GM18507 (cell line): ENCODE measurements at regions not wholly inside any gene's neighbourhood (a gene's known extent, or its start where the extent isn't known, plus 50 kb on each side); places are given as distances from the start of the nearest gene placed in this dataset.
"Not testable (repeated sequence)": the region's sequence is repeated elsewhere in the genome, so short reads cannot be mapped to it uniquely, and the experiment has no call there.

Source experiments
- DNase-seq: peaks from one replicate; pipeline ENCODE4 v3.0.0; 2011; ENCODE audit warnings: low read depth; ENCODE audit not compliant: insufficient read length; ENCODE audit errors: extremely low spot score
- FAIRE-seq: peaks from 2 replicates; lab custom pipeline; 2011; peaks lifted over from hg19 to GRCh38; lab: Jason Lieb, UNC

DNA sequence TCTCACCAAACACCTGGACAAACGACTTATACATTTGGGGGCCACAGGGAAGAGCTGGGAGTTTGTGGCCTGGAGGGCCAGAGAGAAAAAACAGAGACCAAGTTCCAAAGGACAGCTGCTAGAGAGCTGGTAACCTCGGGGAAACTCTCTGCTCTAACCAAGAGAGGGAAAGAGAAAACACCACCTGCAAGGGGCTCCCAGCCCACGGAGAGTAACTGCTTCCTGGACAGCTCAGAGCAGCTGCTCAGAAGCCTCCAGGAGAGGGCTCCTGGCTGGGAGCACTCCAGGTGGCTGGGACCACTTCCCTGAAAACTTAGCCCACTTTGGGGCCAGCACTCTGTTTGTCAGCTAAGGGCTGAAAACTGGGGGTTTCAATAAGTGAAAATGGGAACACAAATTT lies 154.8 kb upstream of the GRIK3 start:
- no peak for DNase-seq

DNA sequence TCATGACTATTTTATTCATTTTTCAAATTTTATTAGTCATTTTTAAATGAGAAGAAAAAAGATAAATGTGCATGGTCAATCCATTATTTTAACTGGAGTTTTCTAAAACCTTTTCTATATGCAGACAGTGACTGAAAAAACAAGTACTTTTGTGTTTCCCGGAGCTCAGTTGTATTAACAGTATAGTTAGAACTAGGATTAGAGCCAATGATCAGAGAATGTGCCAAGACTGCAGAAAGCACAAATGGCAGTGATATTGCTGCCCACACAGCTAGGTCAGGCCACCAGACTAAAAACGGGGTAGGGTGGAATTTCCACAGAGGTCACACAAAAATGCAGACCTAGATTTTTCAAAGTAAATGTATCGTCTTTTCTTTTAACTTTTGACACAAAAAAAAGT lies 163.1 kb upstream of the GRIK3 start:
- FAIRE-seq (no peak), DNase-seq (no peak)

More for the DNA sequence above, 154.8 kb upstream of the GRIK3 start:
- no peak for FAIRE-seq

DNA sequence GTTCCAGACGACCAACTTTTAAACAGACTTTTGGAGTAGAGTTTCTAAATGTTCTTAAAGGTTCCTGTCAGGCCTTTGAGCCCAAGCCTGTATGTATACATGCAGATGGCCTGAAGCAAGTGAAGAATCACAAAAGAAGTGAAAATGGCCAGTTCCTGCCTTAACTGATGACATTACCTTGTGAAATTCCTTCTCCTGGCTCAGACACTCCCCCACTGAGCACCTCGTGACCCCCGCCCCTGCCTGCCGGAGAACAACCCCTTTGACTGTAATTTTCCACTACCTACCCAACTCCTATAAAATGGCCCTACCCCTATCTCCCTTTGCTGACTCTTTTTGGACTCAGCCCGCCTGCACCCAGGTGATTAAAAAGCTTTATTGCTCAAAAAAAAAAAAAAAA lies 180.0 kb upstream of the GRIK3 start:
- FAIRE-seq, DNase-seq: not testable (repeated sequence)

DNA sequence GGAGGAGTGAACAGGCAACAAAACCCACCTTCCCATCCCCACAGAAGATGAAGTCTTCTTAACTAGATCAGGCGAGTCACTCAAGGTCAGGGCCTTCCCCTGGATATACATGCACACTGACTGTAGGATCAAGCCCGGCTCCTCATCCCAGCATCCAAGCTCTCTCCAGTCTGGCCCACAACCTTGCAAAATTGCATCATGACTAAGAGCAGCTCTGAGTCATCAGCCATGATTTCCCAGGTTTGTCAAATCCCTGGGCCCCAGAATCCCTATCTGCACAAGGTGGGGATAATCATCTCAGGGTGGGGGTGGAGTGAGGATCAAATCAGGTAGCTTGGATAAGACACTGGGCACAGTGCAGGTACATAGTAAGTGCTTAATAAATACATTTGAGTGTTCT lies 199.3 kb upstream of the GRIK3 start:
- DNase-seq (no peak), FAIRE-seq (no peak)

DNA sequence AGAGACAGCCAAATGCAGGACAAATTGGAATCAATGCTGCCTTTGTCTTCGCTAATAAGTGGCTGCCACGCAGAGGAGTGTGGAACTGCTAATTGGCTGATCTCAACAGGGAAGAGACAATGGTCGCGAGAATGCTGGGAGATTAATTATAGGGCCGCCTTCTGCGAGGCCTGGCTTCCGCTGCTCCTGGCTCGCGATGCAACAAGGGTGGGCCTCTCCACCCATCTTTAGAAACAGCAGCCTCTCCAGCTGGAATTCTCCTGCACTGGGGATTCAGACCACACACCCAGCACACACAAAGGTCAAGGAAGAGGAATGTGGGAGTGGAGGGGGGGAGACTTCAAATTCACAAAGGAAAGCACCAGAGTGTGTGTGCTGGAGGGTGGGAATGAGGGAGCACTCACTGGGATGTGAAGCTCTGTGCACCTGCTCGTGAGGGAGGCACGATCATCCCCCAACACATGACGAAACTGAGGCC lies 200.7 kb upstream of the GRIK3 start:
- FAIRE-seq (no peak), DNase-seq (no peak)

DNA sequence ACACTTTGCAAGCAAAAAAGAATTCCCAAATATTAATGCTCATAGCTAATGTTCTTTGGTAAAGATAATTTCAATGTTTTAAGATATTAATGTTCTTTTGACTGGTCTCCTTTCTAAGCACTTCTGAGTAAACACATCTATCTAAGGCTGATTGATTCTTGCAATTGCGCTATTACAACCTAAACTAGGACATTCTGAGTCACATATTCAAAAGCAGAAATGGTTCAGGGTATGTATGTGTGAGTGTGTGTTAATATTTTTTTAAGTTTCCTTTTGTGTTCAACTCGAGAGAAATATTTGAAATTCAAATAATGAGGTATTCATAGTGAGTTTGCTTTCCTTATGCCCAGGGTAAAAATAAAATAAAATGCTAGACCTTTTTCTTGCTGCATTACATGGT lies 203.6 kb upstream of the GRIK3 start:
- no peak for DNase-seq
- FAIRE-seq = no peak

DNA sequence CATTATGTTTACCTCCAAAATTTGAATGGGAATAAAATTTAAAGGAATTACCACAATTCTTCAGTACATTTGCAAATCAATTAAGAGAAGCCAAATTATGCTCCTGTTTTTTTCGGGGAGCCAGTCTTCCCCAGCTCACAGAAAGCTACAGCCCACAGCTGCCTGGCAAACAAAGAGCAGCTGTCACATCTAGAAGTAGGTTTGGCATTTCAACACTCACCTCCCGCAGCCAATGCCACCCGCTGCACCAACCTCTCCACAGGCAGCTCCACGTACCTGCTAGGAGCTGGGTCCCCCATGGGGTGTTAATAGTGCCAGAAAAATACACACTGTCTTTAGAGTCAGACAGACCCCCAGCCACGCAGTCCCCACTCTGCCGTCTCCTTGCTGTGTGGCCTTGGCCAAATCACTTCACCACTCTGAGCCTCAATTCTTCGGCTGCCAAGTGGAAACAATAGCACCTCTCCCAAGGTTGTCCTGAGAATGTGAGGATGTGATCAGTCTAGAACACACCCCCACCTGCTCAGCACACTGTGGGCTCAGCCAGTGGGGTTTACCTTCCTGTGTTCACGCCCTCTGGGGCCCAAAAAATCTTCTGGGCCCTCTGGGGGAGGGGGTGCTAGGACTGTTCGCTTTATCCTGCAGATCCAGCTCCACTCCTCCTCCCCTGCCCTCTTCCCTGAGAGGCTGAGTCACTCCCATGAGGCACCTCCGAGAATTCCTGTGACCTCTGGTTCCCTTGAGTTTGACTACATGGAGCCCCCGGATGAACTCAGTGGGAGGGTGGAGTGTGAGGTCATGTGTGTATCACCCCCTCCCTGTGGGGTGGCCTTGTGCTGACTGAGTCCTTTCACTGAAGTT lies 204.3 kb upstream of the GRIK3 start:
- no peak for DNase-seq

DNA sequence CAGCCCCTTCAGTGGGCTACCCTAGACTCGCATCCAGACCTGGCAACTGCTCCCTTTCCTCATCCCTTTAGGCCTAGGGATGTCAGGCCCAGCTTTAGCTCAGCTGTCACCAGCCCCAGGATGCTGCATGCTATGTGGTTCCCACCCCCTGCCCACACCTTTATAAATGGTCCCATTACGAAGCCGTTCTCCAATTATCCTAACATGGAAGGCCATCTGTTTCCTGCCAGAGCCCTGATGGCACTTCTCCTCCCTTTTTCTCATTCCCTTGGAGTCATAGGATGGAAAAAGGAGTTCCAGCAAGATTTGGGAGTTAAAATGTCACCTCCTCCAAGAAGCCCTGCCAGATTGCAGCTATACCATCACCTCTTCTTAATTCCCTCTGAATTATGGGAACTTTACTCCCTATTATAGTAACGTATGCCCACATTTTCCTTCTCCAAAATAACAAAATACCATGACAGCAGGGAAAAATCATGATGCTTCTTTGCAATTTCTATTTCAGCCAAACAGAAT lies 205.0 kb upstream of the GRIK3 start:
- FAIRE-seq = no peak
- DNase-seq = no peak

More for the DNA sequence above, 204.3 kb upstream of the GRIK3 start:
- FAIRE-seq = no peak

DNA sequence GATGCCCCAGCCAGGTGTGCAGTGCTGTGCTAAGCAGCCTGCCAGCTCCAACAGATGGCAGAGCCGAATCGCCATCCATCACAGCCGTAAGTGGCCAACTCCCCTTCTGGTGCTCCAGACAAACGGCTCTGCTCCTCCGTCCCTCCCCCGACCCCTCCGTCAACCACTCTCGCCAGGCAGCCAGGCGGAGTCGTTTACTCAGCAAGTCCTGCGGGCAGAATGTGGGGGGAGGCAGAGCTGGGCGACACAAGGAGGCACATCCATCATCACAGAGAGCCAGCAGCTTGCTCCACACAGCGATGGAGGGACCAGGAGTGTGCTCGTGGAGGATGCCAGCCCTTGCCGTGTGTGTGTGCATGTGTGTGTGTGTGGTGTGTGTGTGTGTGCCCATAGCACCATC lies 206.6 kb upstream of the GRIK3 start:
- FAIRE-seq = no peak
- no peak for DNase-seq

DNA sequence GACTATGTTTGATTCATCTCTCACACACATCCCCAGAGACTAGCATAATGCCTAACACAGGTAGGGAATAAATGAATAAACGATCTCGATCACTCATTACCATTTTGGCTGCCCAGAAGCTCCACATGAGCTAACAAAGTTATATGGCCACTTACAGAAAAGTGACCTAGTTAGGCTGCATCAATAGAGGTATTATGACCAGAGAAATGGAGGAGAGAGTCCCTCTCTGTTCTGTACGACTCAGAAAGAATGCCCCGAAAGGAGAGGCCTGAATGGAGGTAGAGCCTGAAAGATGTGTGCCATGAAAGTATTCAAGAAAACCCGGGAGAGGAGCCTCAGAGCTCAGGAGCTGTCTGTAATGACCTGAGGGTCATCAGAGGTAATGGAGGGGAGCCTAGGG lies 208.2 kb upstream of the GRIK3 start:
- no peak for DNase-seq
- no peak for FAIRE-seq

DNA sequence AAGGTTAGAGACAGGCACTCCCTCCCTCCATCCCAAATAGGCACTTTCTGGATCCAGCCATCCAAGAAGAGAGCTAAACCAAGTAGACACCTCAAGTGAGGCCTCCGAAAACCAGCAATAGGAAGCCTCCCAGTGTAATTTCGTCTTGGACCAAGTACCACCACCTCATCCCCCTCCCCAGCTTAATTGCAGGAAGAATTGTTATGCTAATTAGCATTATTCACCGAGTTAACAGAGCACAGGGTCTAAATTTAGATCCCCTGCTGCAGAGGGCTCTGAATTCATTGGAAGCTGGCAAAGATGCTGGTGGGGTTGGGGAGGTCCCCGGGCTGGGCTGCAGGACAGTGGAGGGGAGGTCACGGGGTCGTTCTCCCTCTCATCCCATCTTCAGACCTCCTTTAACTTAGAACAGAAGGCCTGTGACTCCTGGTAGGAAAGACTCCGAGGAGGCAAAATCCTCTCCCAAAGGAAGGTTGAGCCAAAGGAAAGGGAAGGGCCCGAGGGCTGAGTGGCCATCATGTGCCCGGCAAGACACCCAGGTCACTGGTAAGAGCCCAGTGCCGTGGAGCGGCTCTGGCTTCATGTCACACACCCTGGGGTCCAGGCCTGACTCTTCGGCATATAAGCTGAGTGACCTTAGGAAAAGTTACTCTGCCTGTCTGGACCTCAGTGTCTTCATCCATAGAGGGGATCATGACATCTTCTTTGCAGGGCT lies 209.2 kb upstream of the GRIK3 start:
- no peak for FAIRE-seq
- DNase-seq = no peak

DNA sequence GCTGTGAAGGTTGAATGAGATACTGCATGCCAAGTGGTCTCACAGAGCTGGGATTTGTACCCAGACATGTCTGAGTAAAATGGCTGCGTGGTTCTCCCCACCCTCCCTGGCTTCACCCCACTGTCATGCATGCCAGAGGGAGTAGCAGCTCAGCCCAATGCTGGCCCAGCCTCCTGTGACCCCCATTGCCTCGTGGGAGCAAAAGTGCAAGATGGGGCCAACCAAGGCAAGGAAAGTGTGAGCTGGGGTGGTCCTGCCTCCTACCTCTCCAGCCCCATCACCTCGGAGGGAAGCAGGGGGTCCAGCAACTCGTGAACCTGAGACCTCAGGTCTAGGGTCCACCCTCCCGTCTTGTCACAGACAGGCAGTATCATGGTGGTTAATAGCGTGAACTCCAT lies 209.8 kb upstream of the GRIK3 start:
- DNase-seq (no peak), FAIRE-seq (no peak)

DNA sequence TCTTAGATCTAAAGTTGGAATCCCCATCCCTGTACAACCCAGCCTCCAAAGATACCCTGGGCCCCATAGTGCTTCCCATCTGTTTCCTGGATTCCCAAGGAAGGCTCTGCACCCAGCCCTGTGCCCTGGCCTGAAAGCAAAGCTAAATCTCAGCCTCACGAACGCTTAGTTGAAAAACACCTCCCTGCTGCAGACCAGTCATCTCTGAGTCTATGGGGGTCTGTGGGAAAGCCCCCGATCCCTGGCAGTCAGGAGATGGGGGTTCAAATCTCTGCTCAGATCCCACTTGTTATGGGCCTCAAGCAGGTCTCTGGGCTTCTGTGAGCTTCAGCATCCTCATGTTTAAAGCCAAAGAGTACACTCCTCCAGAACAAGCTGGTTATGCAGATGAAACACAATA lies 210.5 kb upstream of the GRIK3 start:
- DNase-seq = no peak
- FAIRE-seq = no peak

DNA sequence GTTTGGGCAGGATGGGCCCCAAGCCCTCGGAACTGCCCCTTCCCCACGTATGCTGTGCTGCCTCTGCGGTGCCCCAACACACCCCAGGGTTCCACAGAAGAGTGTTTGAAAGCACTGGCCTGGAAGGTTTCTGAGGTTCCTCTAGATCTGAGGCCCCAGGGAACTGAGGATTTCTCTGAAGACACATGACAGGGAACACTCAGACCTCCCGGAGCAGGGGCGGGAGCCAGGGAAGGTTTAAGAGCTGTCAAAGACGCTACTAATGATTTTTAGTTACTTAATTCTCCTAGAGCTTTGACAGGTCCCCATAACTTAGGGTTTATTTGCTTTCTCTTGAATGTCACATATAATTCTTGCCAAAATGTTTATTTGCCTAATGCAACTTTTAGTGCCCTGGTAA lies 212.3 kb upstream of the GRIK3 start:
- FAIRE-seq (no peak), DNase-seq (no peak)

DNA sequence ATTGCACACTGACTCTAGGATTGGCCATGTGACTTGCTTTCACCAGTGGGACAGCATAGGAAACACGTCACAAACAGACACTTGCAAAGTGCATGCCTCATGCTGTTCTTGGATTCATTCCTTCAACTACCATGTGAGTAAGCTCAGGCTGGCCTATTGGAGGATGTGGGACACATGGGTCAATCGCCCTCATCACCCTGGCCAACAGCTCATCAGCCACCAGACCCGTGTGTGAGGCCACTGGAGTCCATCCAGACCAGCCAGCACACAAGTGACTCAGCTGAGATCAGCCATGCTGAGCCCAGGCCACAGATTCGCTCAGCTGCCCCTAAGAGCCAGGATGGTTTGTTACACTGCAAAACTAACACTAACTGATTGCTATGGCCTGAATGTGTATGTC lies 216.1 kb upstream of the GRIK3 start:
- no peak for FAIRE-seq
- DNase-seq = no peak

DNA sequence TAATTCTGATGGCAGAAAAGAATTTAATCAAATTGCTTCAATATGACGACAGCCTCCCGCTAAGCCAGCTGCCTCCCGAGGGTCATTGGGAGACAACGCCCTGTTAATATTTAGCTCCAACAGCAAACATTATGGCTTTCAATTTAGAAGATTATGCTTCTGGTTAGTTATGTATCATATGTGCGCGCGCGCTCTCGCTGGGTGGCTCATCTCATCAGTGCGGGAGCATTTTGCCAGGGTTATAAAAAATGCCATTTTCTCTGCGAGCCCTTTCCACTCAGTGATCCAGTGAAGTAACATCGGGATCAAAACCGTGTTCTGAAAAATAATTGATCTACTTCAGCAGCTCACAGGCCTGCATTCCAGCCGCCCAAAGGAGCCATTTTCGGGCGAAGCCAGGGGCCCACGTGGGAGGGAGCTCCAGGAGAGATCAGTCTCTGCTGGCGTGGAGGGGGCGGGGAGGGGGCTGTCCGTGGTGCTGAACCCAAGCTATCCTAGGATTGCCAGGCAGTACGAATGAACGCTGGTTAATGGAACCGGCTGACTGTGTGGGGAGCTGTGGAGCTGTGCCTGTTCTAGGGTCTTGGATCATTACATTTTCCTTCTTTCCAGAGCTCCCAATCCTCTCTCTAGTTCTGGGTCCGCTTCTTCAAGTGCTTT lies 219.1 kb upstream of the ZC3H12A start:
- DNase-seq = no peak

DNA sequence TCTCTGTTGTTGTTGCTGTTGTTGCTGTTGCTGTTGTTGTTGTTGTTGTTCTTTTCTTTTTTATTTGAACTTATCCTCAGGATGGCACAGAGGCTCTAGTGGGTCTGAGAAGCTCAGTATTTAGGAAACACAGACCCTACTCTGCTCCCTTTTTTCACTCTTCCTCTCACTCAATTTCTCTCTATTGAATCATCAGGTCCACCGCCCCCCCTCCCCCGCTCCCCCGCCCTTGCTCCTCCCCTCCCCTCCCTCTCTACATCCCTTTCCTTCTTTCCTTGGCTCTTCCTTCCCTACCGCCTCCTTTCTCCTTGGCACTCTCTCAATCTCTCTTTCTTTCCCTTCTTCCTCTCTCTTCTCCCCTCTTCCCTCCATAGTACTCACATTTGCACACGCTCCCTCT lies 218.5 kb upstream of the ZC3H12A start:
- no peak for DNase-seq

More for the DNA sequence above, 219.1 kb upstream of the ZC3H12A start:
- no peak for FAIRE-seq

DNA sequence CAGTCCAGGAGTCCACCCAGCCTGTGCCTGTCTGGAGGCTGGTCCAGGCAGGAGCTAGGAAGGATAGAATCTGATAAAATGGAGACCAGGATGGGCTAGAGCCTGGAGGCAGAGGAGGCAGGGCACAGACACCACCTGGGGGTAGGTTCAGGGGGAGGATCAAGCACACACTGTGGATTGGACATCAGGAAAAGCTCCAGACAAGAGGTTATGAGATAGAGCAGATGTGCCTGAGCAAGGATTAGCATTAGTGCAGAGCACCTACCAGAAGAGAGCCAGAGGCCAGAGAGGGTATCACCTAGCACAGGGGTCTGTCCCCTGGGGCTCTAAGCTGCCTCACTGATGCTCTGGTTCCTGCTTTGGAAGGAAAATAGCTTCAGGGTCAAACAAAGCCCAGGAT lies 216.7 kb upstream of the ZC3H12A start:
- DNase-seq = no peak
- FAIRE-seq = no peak

More for the DNA sequence above, 218.5 kb upstream of the ZC3H12A start:
- no peak for FAIRE-seq

DNA sequence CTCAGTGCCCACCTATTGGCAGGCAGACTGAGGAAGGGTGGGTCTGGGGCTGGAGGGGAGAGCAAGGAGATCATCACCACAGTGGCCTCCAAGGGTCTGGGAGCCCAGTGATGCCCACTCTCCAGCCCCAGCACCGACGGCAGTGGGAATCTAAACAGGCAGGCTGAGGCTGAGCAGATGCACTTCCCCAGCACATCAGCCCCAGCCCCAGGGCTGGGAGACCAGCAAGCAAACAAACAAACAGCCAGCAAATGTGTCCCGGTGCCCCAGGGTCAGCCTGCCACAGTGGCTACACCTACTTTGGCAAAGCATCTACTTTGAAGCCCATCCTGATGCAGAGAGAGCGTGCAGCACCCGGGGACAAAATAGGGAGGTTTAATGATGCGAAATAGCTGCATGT lies 216.3 kb upstream of the ZC3H12A start:
- DNase-seq (no peak), FAIRE-seq (no peak)

DNA sequence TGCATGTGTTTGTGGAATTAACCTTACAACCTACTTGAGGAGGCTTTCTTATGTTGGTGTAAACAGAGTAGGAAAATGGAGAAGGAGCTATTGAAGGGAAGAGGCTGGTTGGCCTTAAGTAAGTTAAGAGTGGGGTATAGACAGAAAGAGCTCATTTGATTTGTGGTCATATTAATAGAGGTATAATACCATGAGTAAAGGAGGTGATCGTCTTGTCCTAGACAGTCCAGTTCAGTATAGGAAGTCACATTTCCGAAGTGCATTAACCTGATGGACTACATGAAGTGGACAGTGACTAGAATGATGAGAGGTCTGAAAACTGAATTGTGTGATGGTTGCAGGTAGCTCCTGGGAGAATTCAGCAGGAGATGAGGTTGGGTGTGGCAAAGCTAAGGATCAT lies 215.4 kb upstream of the ZC3H12A start:
- FAIRE-seq (no peak), DNase-seq (no peak)
